A549 (cell line): ENCODE measurements at regions not wholly inside any gene's neighbourhood (a gene's known extent, or its start where the extent isn't known, plus 50 kb on each side); places are given as distances from the start of the nearest gene placed in this dataset.

Source experiments
- ATAC-seq, 2 experiments: fragments of 200-7000 bp in 1 of 2; fragments of >200 bp in 1 of 2; cut with Nextera tagmentation in 1 of 2; cut with Tn5 transposase in 1 of 2; 3 replicates each; pipeline versions ENCODE4 v1.8.0 to v1.9.1; 2018 to 2020; ENCODE audit warnings: mild to moderate bottlenecking in 1 of 2, moderate library complexity in 1 of 2
- CTCF ChIA-PET: fragments of 300-600 bp; sonication (Branson Sonifier 250); formaldehyde crosslinking; extraction: SDS; loops from one replicate; lab custom pipeline; 2021; ENCODE audit warnings: antibody characterized with exemption, inconsistent platforms; lab: Yijun Ruan, JAX
- POLR2A ChIA-PET: fragments of 350-600 bp; formaldehyde crosslinking; extraction: SDS; loops from one replicate; lab custom pipeline; 2021; ENCODE audit warnings: antibody characterized with exemption, inconsistent platforms; lab: Yijun Ruan, JAX
- DNase-seq, 2 experiments: peaks; one replicate each; pipeline versions ENCODE4 v3.0.0 to v3.0.0-alpha.2; 2011 to 2016; ENCODE audit warnings: low read depth in 1 of 2, low spot score in 1 of 2
- FAIRE-seq: peaks from 2 replicates; lab custom pipeline; 2011; peaks lifted over from hg19 to GRCh38; lab: Jason Lieb, UNC
- H3K27ac ChIP-seq, 2 experiments: fragments of >200 bp; sonication (Bioruptor Twin); formaldehyde crosslinking; 3 replicates each; pipeline ENCODE4 v1.5.1; 2016 to 2017
- H3K4me1 ChIP-seq: fragments of >200 bp; sonication (Bioruptor Twin); formaldehyde crosslinking; 3 replicates; pipeline ENCODE4 v1.6.1; 2016
- H3K4me2 ChIP-seq: fragments of >200 bp; sonication (Bioruptor Twin); formaldehyde crosslinking; 3 replicates; pipeline ENCODE4 v1.6.1; 2016
- H3K4me3 ChIP-seq: fragments of >200 bp; sonication (Bioruptor Twin); formaldehyde crosslinking; 3 replicates; pipeline ENCODE4 v1.5.1; 2016
- H3K9me3 ChIP-seq: fragments of >200 bp; sonication (Bioruptor Twin); formaldehyde crosslinking; 3 replicates; pipeline ENCODE4 v1.6.1; 2016
- ATOH8 ChIP-seq: fragments of 250-450 bp; sonication (Bioruptor Pico); IDR thresholded peaks from 2 replicates; pipeline ENCODE4 v1.5.0; 2020; ENCODE audit warnings: low read depth, mild to moderate bottlenecking, moderate library complexity
- BHLHE40 ChIP-seq: IDR thresholded peaks from 2 replicates; pipeline ENCODE4 v1.6.1; 2012; ENCODE audit warnings: low read depth, low read length, inconsistent platforms
- CBX2 ChIP-seq: fragments of 200-600 bp; sonication (generic); IDR thresholded peaks from 2 replicates; pipeline ENCODE4 v1.6.1; 2016; ENCODE audit warnings: low read depth, mild to moderate bottlenecking, borderline replicate concordance
- CBX8 ChIP-seq: fragments of 200-600 bp; sonication (generic); IDR thresholded peaks from 2 replicates; pipeline ENCODE4 v1.6.1; 2016
- CEBPB ChIP-seq, 2 experiments: fragments of >200 bp in 1 of 2; sonication (Bioruptor Twin) in 1 of 2; formaldehyde crosslinking in 1 of 2; IDR thresholded peaks; 2 replicates each; pipeline ENCODE4 v1.6.1; 2012 to 2016
- EHF ChIP-seq: fragments of 250-450 bp; sonication (Bioruptor Pico); IDR thresholded peaks from 2 replicates; pipeline ENCODE4 v1.5.0; 2020; ENCODE audit warnings: mild to moderate bottlenecking
- EHMT2 ChIP-seq: fragments of 200-600 bp; sonication (generic); IDR thresholded peaks from 2 replicates; pipeline ENCODE4 v1.6.1; 2016; ENCODE audit warnings: antibody characterized with exemption, low read depth, mild to moderate bottlenecking, moderate library complexity
- ELK1 ChIP-seq: fragments of 150-350 bp; IDR thresholded peaks from 2 replicates; pipeline ENCODE4 v1.6.1; 2014; ENCODE audit warnings: low read depth, mild to moderate bottlenecking, low read length
- EP300 ChIP-seq, 2 experiments: fragments of >200 bp; sonication (Bioruptor Twin); formaldehyde crosslinking; IDR thresholded peaks; 2 replicates in 1 of 2; 3 replicates in 1 of 2; pipeline ENCODE4 v1.6.1; 2016 to 2017
- ESRRA ChIP-seq: fragments of 150-350 bp; IDR thresholded peaks from 2 replicates; pipeline ENCODE4 v1.6.1; 2014; ENCODE audit warnings: mild to moderate bottlenecking, low read length, borderline replicate concordance
- FOSL2 ChIP-seq, 2 experiments: fragments of 450-650 bp in 1 of 2; fragments of >200 bp in 1 of 2; sonication (Bioruptor Twin) in 1 of 2; formaldehyde crosslinking; IDR thresholded peaks; 2 replicates each; pipeline versions ENCODE4 v1.5.0 to v1.6.1; 2016 to 2020; ENCODE audit warnings: mild to moderate bottlenecking in 1 of 2, moderate library complexity in 1 of 2
- GATA3 ChIP-seq: IDR thresholded peaks from 2 replicates; pipeline ENCODE4 v1.6.1; 2012; ENCODE audit warnings: borderline replicate concordance
- HDAC2 ChIP-seq: fragments of 200-600 bp; sonication (generic); IDR thresholded peaks from 2 replicates; pipeline ENCODE4 v1.6.1; 2016
- HEYL ChIP-seq: fragments of 250-450 bp; sonication (Bioruptor Pico); IDR thresholded peaks from 2 replicates; pipeline ENCODE4 v1.8.0; 2021; ENCODE audit warnings: mild to moderate bottlenecking, moderate library complexity
- HMGXB4 ChIP-seq: fragments of 250-450 bp; sonication (Bioruptor Pico); IDR thresholded peaks from 2 replicates; pipeline ENCODE4 v1.5.0; 2021; ENCODE audit warnings: mild to moderate bottlenecking, moderate library complexity, borderline replicate concordance
- HOXB13 ChIP-seq: fragments of 250-450 bp; sonication (Bioruptor Pico); IDR thresholded peaks from 2 replicates; pipeline ENCODE4 v1.5.0; 2020; ENCODE audit warnings: low read depth, mild to moderate bottlenecking, moderate library complexity
- JUN ChIP-seq, 2 experiments: fragments of >200 bp; sonication (Bioruptor Twin); formaldehyde crosslinking; IDR thresholded peaks; 2 replicates in 1 of 2; 3 replicates in 1 of 2; pipeline ENCODE4 v1.6.1; 2016 to 2017
- KDM1A ChIP-seq: fragments of 200-600 bp; sonication (generic); IDR thresholded peaks from 2 replicates; pipeline ENCODE4 v1.6.1; 2016; ENCODE audit warnings: low read depth, mild to moderate bottlenecking
- MAX ChIP-seq: IDR thresholded peaks from 2 replicates; pipeline ENCODE4 v1.6.1; 2012
- MAZ ChIP-seq: fragments of 150-350 bp; IDR thresholded peaks from 2 replicates; pipeline ENCODE4 v1.6.1; 2014; ENCODE audit warnings: antibody characterized with exemption, low read depth, low read length, borderline replicate concordance
- NFE2L2 ChIP-seq: fragments of 150-350 bp; conservative IDR thresholded peaks from 2 replicates; pipeline ENCODE4 v1.6.1; 2014; ENCODE audit warnings: low read length
- NPAS2 ChIP-seq: fragments of 250-450 bp; sonication (Bioruptor Pico); IDR thresholded peaks from 2 replicates; pipeline ENCODE4 v1.8.0; 2022; ENCODE audit warnings: mild to moderate bottlenecking, moderate library complexity, borderline replicate concordance
- NR3C1 ChIP-seq: fragments of >200 bp; sonication (Bioruptor Twin); formaldehyde crosslinking; IDR thresholded peaks from 3 replicates; pipeline ENCODE4 v1.6.1; 2017
- POLR2AphosphoS2 ChIP-seq: conservative IDR thresholded peaks from 2 replicates; pipeline ENCODE4 v1.6.1; 2012; ENCODE audit warnings: low read length, improper control_type of control experiment, inconsistent platforms
- RARB ChIP-seq: fragments of 250-450 bp; sonication (Bioruptor Pico); IDR thresholded peaks from 2 replicates; pipeline ENCODE4 v1.8.0; 2021; ENCODE audit warnings: mild to moderate bottlenecking, moderate library complexity
- RNF2 ChIP-seq: fragments of 200-600 bp; sonication (generic); IDR thresholded peaks from 2 replicates; pipeline ENCODE4 v1.6.1; 2016; ENCODE audit warnings: low read depth, mild to moderate bottlenecking, antibody characterized with exemption, moderate library complexity, borderline replicate concordance
- SMC3 ChIP-seq: fragments of >200 bp; sonication (Bioruptor Twin); formaldehyde crosslinking; IDR thresholded peaks from 3 replicates; pipeline ENCODE4 v1.6.1; 2018; ENCODE audit warnings: inconsistent platforms
- SREBF2 ChIP-seq: fragments of 450-650 bp; IDR thresholded peaks from 2 replicates; pipeline ENCODE4 v1.6.1; 2014; ENCODE audit warnings: mild to moderate bottlenecking, moderate library complexity
- USF2 ChIP-seq: fragments of 450-650 bp; IDR thresholded peaks from 2 replicates; pipeline ENCODE4 v1.6.1; 2014; ENCODE audit warnings: antibody characterized with exemption
- ZFP36 ChIP-seq: fragments of 450-650 bp; IDR thresholded peaks from 2 replicates; pipeline ENCODE4 v1.6.1; 2014; ENCODE audit warnings: borderline replicate concordance; ENCODE audit not compliant: partially characterized antibody
- WGBS: methylation state at CpG from one replicate; pipeline ENCODE4 v1.1.6; 2017; ENCODE audit errors: missing lambda C conversion rate; 5-methylcytosine and 5-hydroxymethylcytosine counted together

GRCh38 chr2:145728511-145728910 is 1208.6 kb upstream of the ZEB2 start:
- 0% methylated on average over 1 of the region's 1 CpG for WGBS
- DNase-seq (no peak), ATAC-seq (no peak), FAIRE-seq (no peak)
- ChIA-PET POLR2A (no interaction called here), CTCF (no interaction called here)
- Histone ChIP-seq H3K9me3 (no peaks in the 10 kb centered on the region), H3K4me3 (no peak overlapping the region), H3K4me1 (no peaks in the 10 kb centered on the region), H3K4me2 (no peak overlapping the region), H3K27ac (no peak overlapping the region)
- TF ChIP-seq HMGXB4 (CRISPR knock-in tag), result no peak
- no peak for TF ChIP-seq JUN (IDR thresholded peaks at IDR 0.05)
- no peak for TF ChIP-seq EHF (CRISPR knock-in tag)
- no peak for TF ChIP-seq RARB (CRISPR knock-in tag)
- no peak for TF ChIP-seq RNF2
- TF ChIP-seq EHMT2, result no peak
- TF ChIP-seq CBX8, result no peak
- TF ChIP-seq FOSL2 (IDR thresholded peaks at IDR 0.05), result no peak
- TF ChIP-seq FOSL2 (CRISPR knock-in tag; IDR thresholded peaks at IDR 0.05), result no peak
- TF ChIP-seq USF2, result no peak
- TF ChIP-seq CEBPB (IDR thresholded peaks at IDR 0.05), result no peak
- TF ChIP-seq NPAS2 (CRISPR knock-in tag), result no peak
- TF ChIP-seq ELK1, result no peak
- TF ChIP-seq BHLHE40, result no peak
- no peak for TF ChIP-seq SREBF2

- FAIRE-seq (no peak), ATAC-seq (no peak), DNase-seq (no peak)
- WGBS, result 54% methylated on average over 3 of the region's 3 CpGs
- Histone ChIP-seq H3K4me2 (no peak overlapping the region), H3K27ac (no peak overlapping the region), H3K9me3 (no peaks in the 10 kb centered on the region), H3K4me1 (no peaks in the 10 kb centered on the region), H3K4me3 (no peak overlapping the region)
- POLR2A ChIA-PET, result no interaction called here
- TF ChIP-seq RNF2 (no peak), HDAC2 (no peak), JUN (IDR thresholded peaks at IDR 0.05) (no peak), MAX (no peak), KDM1A (no peak)
- CTCF ChIA-PET, result no interaction called here
These were observed 1206.0 kb upstream of the ZEB2 start for GRCh38 chr2:145725876-145726275.

GRCh38 chr2:145724311-145724898 is 1204.5 kb upstream of the ZEB2 start:
- 32% methylated on average over 1 of the region's 1 CpG for WGBS
- Histone ChIP-seq H3K4me3 (no peak overlapping the region), H3K27ac (no peak overlapping the region), H3K4me1 (no peaks in the 10 kb centered on the region)
- ChIA-PET CTCF (interaction anchor here (0.7 kb wide), 2 partner anchors 9 to 400 kb away, joined by 3 read pairs; no protein-coding TSS in a partner anchor), POLR2A (no interaction called here)
- no peak for DNase-seq
- no peak for TF ChIP-seq MAZ
- no peak for TF ChIP-seq HOXB13
- TF ChIP-seq NFE2L2, result no peak
- no peak for TF ChIP-seq ZFP36
- no peak for TF ChIP-seq GATA3
- no peak for TF ChIP-seq EHF (CRISPR knock-in tag)
- no peak for TF ChIP-seq RARB (CRISPR knock-in tag)
- TF ChIP-seq ESRRA, result no peak
- no peak for TF ChIP-seq EP300 (IDR thresholded peaks at IDR 0.05)
- TF ChIP-seq CBX2, result no peak
- no peak for TF ChIP-seq NR3C1
- no peak for TF ChIP-seq JUN (IDR thresholded peaks at IDR 0.05)
- TF ChIP-seq EHMT2, result no peak
- TF ChIP-seq HEYL, result no peak
- no peak for TF ChIP-seq SMC3
- TF ChIP-seq POLR2AphosphoS2, result no peak
- no peak for TF ChIP-seq ATOH8 (CRISPR knock-in tag)
- TF ChIP-seq, all 56 proteins: peak for 0
- ATAC-seq (no peak), FAIRE-seq (no peak)
- Histone ChIP-seq H3K9me3 (no peaks in the 10 kb centered on the region), H3K4me2 (no peak overlapping the region)
